H1 (cell line): ENCODE measurements at regions not wholly inside any gene's neighbourhood (a gene's known extent, or its start where the extent isn't known, plus 50 kb on each side); places are given as distances from the start of the nearest gene placed in this dataset.

Experiments used
- CTCF ChIA-PET: fragments of 300-600 bp; sonication (Branson Sonifier 250); formaldehyde crosslinking; loops from one replicate; lab custom pipeline; 2021; ENCODE audit not compliant: partially characterized antibody; lab: Charles Lee
- POLR2A ChIA-PET: fragments of 300-600 bp; sonication (Branson Sonifier 250); formaldehyde crosslinking; loops from one replicate; lab custom pipeline; 2021; ENCODE audit warnings: inconsistent platforms; ENCODE audit not compliant: partially characterized antibody; lab: Charles Lee
- DNase-seq, 2 experiments: peaks; one replicate each; pipeline versions ENCODE4 v3.0.0 to v3.0.0-alpha.2; 2010 to 2022; ENCODE audit warnings: low spot score in 2 of 2, low read depth in 1 of 2, mixed read lengths in 1 of 2
- FAIRE-seq: peaks from 2 replicates; lab custom pipeline; 2011; peaks lifted over from hg19 to GRCh38; lab: Jason Lieb, UNC
- H2AFZ ChIP-seq: 2 replicates; pipeline ENCODE4 v1.8.1; 2012; ENCODE audit warnings: low read length, inconsistent platforms
- H2AK5ac ChIP-seq: 2 replicates; pipeline ENCODE4 v1.6.1; 2013; ENCODE audit warnings: low read depth, low read length
- H2BK120ac ChIP-seq: replicated peaks from 2 replicates; pipeline ENCODE3; 2013; ENCODE audit warnings: low read depth, low read length, inconsistent platforms
- H2BK12ac ChIP-seq: 2 replicates; pipeline ENCODE4 v1.6.1; 2013; ENCODE audit warnings: low read depth, low read length
- H2BK15ac ChIP-seq: 2 replicates; pipeline ENCODE4 v1.6.1; 2013; ENCODE audit warnings: low read length
- H2BK20ac ChIP-seq: 2 replicates; pipeline ENCODE4 v1.6.1; 2013; ENCODE audit warnings: low read length
- H2BK5ac ChIP-seq: 2 replicates; pipeline ENCODE4 v1.6.1; 2013; ENCODE audit warnings: low read depth, low read length
- H3K14ac ChIP-seq: 2 replicates; pipeline ENCODE4 v1.6.1; 2013; ENCODE audit warnings: inconsistent platforms; ENCODE audit not compliant: insufficient read length
- H3K18ac ChIP-seq: 2 replicates; pipeline ENCODE4 v1.6.1; 2013; ENCODE audit warnings: low read length; ENCODE audit errors: extremely low read depth
- H3K23ac ChIP-seq: 2 replicates; pipeline ENCODE4 v1.6.1; 2013; ENCODE audit warnings: inconsistent platforms; ENCODE audit not compliant: insufficient read length
- H3K23me2 ChIP-seq: 2 replicates; pipeline ENCODE4 v1.6.1; 2013; ENCODE audit warnings: low read depth, low read length
- H3K27ac ChIP-seq: 2 replicates; pipeline ENCODE4 v1.6.1; 2011; ENCODE audit warnings: low read depth, low read length, inconsistent platforms
- H3K27me3 ChIP-seq, 4 experiments: replicated peaks in 1 of 4; 1 replicate in 1 of 4; 2 replicates in 3 of 4; pipeline versions ENCODE4 v1.6.1 to v1.8.1; 2011 to 2013; ENCODE audit warnings: low read length in 3 of 4, mild to moderate bottlenecking in 3 of 4, inconsistent platforms in 2 of 4, mixed read lengths in 2 of 4, moderate library complexity in 1 of 4; ENCODE audit not compliant: control insufficient read depth in 3 of 4, insufficient read depth in 3 of 4; ENCODE audit errors: extremely low read depth in 1 of 4
- H3K36me3 ChIP-seq, 4 experiments: 2 replicates each; pipeline versions ENCODE4 v1.6.1 to v1.8.1; 2011 to 2013; ENCODE audit warnings: mild to moderate bottlenecking in 4 of 4, low read length in 3 of 4, moderate library complexity in 2 of 4, control low read depth in 1 of 4, inconsistent platforms in 1 of 4; ENCODE audit not compliant: insufficient read depth in 4 of 4, control insufficient read depth in 2 of 4
- H3K4ac ChIP-seq: replicated peaks from 2 replicates; pipeline ENCODE3; 2013; ENCODE audit warnings: low read length, low read depth, mixed read lengths, inconsistent platforms; ENCODE audit not compliant: insufficient read length
- H3K4me1 ChIP-seq, 4 experiments: replicated peaks in 1 of 4; 1 replicate in 1 of 4; 2 replicates in 3 of 4; pipeline versions ENCODE4 v1.6.1 to v1.8.1; 2011 to 2013; ENCODE audit warnings: low read length in 3 of 4, inconsistent platforms in 2 of 4, mixed read lengths in 1 of 4; ENCODE audit not compliant: insufficient read depth in 4 of 4, control insufficient read depth in 3 of 4
- H3K4me2 ChIP-seq, 2 experiments: 2 replicates each; pipeline versions ENCODE4 v1.6.1 to v1.8.1; 2011 to 2013; ENCODE audit warnings: low read depth in 2 of 2, low read length in 2 of 2, control low read depth in 1 of 2, inconsistent platforms in 1 of 2, mild to moderate bottlenecking in 1 of 2; ENCODE audit not compliant: insufficient read depth in 1 of 2
- H3K4me3 ChIP-seq, 4 experiments: fragments of 200-600, 300-600 bp in 1 of 4; sonication (generic), shearing (Covaris generic), sonication (Bioruptor Twin) in 1 of 4; 2 replicates each; pipeline versions ENCODE4 v1.5.1 to v1.8.1; 2011 to 2016; ENCODE audit warnings: low read length in 4 of 4, low read depth in 3 of 4, control low read depth in 2 of 4, inconsistent platforms in 2 of 4, mild to moderate bottlenecking in 2 of 4, mixed read lengths in 1 of 4, moderate library complexity in 1 of 4; ENCODE audit not compliant: insufficient read depth in 2 of 4; ENCODE audit errors: extremely low read depth in 1 of 4
- H3K56ac ChIP-seq: replicated peaks from 2 replicates; pipeline ENCODE3; 2013; ENCODE audit warnings: low read depth, mild to moderate bottlenecking, mixed read lengths, low read length, inconsistent platforms; ENCODE audit not compliant: insufficient read length
- H3K79me1 ChIP-seq: 2 replicates; pipeline ENCODE4 v1.6.1; 2013; ENCODE audit warnings: low read depth, low read length, control low read depth
- H3K79me2 ChIP-seq, 2 experiments: 2 replicates each; pipeline versions ENCODE4 v1.6.1 to v1.8.1; 2012 to 2013; ENCODE audit warnings: low read length in 2 of 2, mild to moderate bottlenecking in 2 of 2, inconsistent platforms in 1 of 2; ENCODE audit not compliant: insufficient read depth in 2 of 2, control insufficient read depth in 1 of 2
- H3K9ac ChIP-seq, 4 experiments: replicated peaks in 1 of 4; 1 replicate in 1 of 4; 2 replicates in 3 of 4; pipeline versions ENCODE4 v1.6.1 to v1.8.1; 2011 to 2013; ENCODE audit warnings: low read depth in 3 of 4, low read length in 3 of 4, control low read depth in 2 of 4, mild to moderate bottlenecking in 2 of 4, moderate library complexity in 2 of 4, inconsistent platforms in 1 of 4; ENCODE audit errors: extremely low read depth in 1 of 4
- H3K9me3 ChIP-seq, 2 experiments: 2 replicates each; pipeline versions ENCODE4 v1.6.1 to v1.8.1; 2012 to 2013; ENCODE audit warnings: mild to moderate bottlenecking in 2 of 2, moderate library complexity in 2 of 2, control low read depth in 1 of 2, inconsistent platforms in 1 of 2, low read depth in 1 of 2, low read length in 1 of 2, mixed read lengths in 1 of 2; ENCODE audit not compliant: insufficient read depth in 2 of 2
- H4K20me1 ChIP-seq, 2 experiments: replicated peaks in 1 of 2; 2 replicates each; pipeline versions ENCODE3 to v1.8.1; 2011 to 2013; ENCODE audit warnings: inconsistent platforms in 2 of 2, low read length in 2 of 2, mild to moderate bottlenecking in 1 of 2; ENCODE audit not compliant: insufficient read depth in 2 of 2, control insufficient read depth in 1 of 2
- H4K5ac ChIP-seq: 2 replicates; pipeline ENCODE4 v1.6.1; 2013; ENCODE audit warnings: low read length, low read depth, mixed read lengths, inconsistent platforms; ENCODE audit not compliant: insufficient read length
- H4K8ac ChIP-seq: 2 replicates; pipeline ENCODE4 v1.8.0; 2013; ENCODE audit warnings: mild to moderate bottlenecking, moderate library complexity, low read length, inconsistent platforms; ENCODE audit not compliant: insufficient read depth; ENCODE audit errors: extremely low read depth
- H4K91ac ChIP-seq: replicated peaks from 2 replicates; pipeline ENCODE3; 2013; ENCODE audit warnings: low read length, mixed read lengths, inconsistent platforms; ENCODE audit not compliant: insufficient read length
- ASH2L ChIP-seq: fragments of 200-600, 300-600 bp; sonication (generic); IDR thresholded peaks from one replicate; pipeline ENCODE4 v1.7.1; 2017; ENCODE audit warnings: low read length
- CBX8 ChIP-seq: fragments of 300-800, 300-1000 bp; sonication (generic); IDR thresholded peaks from 2 replicates; pipeline ENCODE4 v1.7.1; 2016; ENCODE audit warnings: low read depth, low read length, borderline replicate concordance
- E2F6 ChIP-seq: IDR thresholded peaks from 2 replicates; pipeline ENCODE4 v1.6.1; 2012; ENCODE audit warnings: inconsistent platforms
- GTF2F1 ChIP-seq: IDR thresholded peaks from 2 replicates; pipeline ENCODE4 v1.6.1; 2012; ENCODE audit warnings: low read depth, low read length, improper control_type of control experiment, borderline replicate concordance
- HDAC2 ChIP-seq, 2 experiments: fragments of 300-600 bp in 1 of 2; sonication (generic) in 1 of 2; IDR thresholded peaks; 2 replicates each; pipeline ENCODE4 v1.6.1; 2011 to 2012; ENCODE audit warnings: low read depth in 2 of 2, low read length in 2 of 2, mild to moderate bottlenecking in 2 of 2, moderate library complexity in 2 of 2, borderline replicate concordance in 1 of 2, inconsistent platforms in 1 of 2
- JUN ChIP-seq: IDR thresholded peaks from 2 replicates; pipeline ENCODE4 v1.6.1; 2011; ENCODE audit warnings: low read depth, mild to moderate bottlenecking, improper control_type of control experiment, low read length
- SIRT6 ChIP-seq: IDR thresholded peaks from one replicate; pipeline ENCODE4 v1.7.1; 2012; ENCODE audit warnings: low read length, inconsistent platforms
- SP1 ChIP-seq: IDR thresholded peaks from 2 replicates; pipeline ENCODE4 v1.6.1; 2011; ENCODE audit warnings: low read depth, low read length
- TBP ChIP-seq: IDR thresholded peaks from 2 replicates; pipeline ENCODE4 v1.6.1; 2011; ENCODE audit warnings: low read depth, low read length, improper control_type of control experiment
- ZNF274 ChIP-seq: IDR thresholded peaks from 2 replicates; pipeline ENCODE4 v1.7.0; 2012; ENCODE audit warnings: low read length, borderline replicate concordance; ENCODE audit errors: extremely low read depth
- WGBS, 2 experiments: shearing (Covaris generic) in 1 of 2; methylation state at CpG; one replicate each; pipeline versions ENCODE4 v1.1.6 to v1.1.7; 2013 to 2015; ENCODE audit warnings: low lambda C conversion rate in 2 of 2, mixed read lengths in 2 of 2, inconsistent platforms in 1 of 2, low coverage in 1 of 2, missing lambda C conversion rate in 1 of 2; ENCODE audit not compliant: insufficient replicate concordance in 2 of 2, insufficient coverage in 1 of 2, insufficient read length in 1 of 2; ENCODE audit errors: extremely low coverage in 1 of 2, missing lambda C conversion rate in 1 of 2; 5-methylcytosine and 5-hydroxymethylcytosine counted together
- TF ChIP-seq, protein P1 (sequence below), 3 experiments: IDR thresholded peaks; 1 replicate in 2 of 3; 2 replicates in 1 of 3; pipeline versions ENCODE4 v1.5.1 to v1.6.1; 2011; ENCODE audit warnings: low read length in 3 of 3, mild to moderate bottlenecking in 3 of 3, inconsistent platforms in 2 of 3, low read depth in 1 of 3, moderate library complexity in 1 of 3; ENCODE audit not compliant: insufficient read depth in 1 of 3; ENCODE audit errors: control extremely low read depth in 1 of 3

DNA sequence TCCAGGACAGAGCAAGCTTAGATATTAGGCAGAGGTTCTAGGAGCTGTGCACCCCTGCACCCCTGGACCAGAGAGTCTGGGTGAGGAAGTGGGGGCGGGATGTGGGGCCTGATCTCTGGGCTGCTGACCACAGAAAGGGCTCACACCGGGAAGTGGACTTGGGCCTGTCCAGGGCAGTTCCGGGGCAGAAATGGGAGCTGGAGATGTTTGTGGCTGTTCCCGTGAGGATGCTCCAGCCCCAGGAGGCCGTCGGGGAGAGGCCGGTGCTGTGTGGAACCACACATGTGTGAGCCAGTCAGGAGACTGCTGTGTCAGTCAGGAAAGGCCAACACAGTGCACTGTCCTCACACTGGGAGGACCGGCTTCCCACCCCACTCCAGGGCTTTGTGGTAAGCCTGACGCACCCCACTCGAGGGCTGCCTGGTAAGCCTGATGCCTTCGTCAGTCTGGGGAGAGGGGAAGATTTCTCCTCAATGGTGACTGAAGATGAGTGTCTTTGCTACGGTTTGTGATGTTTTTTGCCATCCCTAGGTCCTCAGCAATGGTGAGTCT, 741.0 kb downstream of the BRD1 start:
- no peak overlapping the region for H2BK20ac ChIP-seq
- H3K79me1 ChIP-seq = no peaks in the 10 kb centered on the region
- H3K4me2 ChIP-seq = no peak overlapping the region
- no peak for FAIRE-seq
- H3K4me3 ChIP-seq = no peak overlapping the region
- no peak overlapping the region for H2BK5ac ChIP-seq
- no peak overlapping the region for H3K14ac ChIP-seq
- no peaks in the 10 kb centered on the region for H3K79me2 ChIP-seq
- H2BK120ac ChIP-seq = no peak overlapping the region
- H3K18ac ChIP-seq = peak overlapping the region; percentile 60; the same call in 1 of the 2 replicates
- peaks cover 0 to 2% of the 10 kb centered on the region in 2 experiments for H4K20me1 ChIP-seq
- no peaks in the 10 kb centered on the region for H3K27me3 ChIP-seq
- no peaks in the 10 kb centered on the region; a peak in 1 of 7 replicates for H3K4me1 ChIP-seq
- H4K91ac ChIP-seq = peak overlapping the region; percentile 65
- no peak overlapping the region for H3K23ac ChIP-seq
- H2AK5ac ChIP-seq = no peak overlapping the region
- H3K36me3 ChIP-seq = no peaks in the 10 kb centered on the region
- H3K9ac ChIP-seq = no peak overlapping the region
- 0 out of 2 replicates have a peak overlapping the region, but pooled peaks have one; percentile 25 for H2BK15ac ChIP-seq
- no peak for DNase-seq
- H2BK12ac ChIP-seq = peak overlapping the region; percentile 39; the same call in 1 of the 2 replicates
- H3K4ac ChIP-seq = no peak overlapping the region
- H4K5ac ChIP-seq = no peak overlapping the region
- WGBS, 2 experiments = 87% methylated on average over 12 of the region's 12 CpGs; no CpG with 5 or more reads in 1 of the 2 experiments
- H3K9me3 ChIP-seq = no peaks in the 10 kb centered on the region
- POLR2A ChIA-PET = no interaction called here
- no peak overlapping the region for H2AFZ ChIP-seq
- H4K8ac ChIP-seq = no peak overlapping the region
- no peak overlapping the region for H3K27ac ChIP-seq
- H3K56ac ChIP-seq = no peak overlapping the region
- H3K23me2 ChIP-seq = peaks cover 2% of the 10 kb centered on the region; the same call in 1 of the 2 replicates
- CTCF ChIA-PET = interaction anchor here (1.1 kb wide), 1 partner anchor 218 kb away, joined by 4 read pairs; no protein-coding TSS in a partner anchor
- TF ChIP-seq SIRT6 (no peak), HDAC2 (IDR thresholded peaks at IDR 0.05; ENCODE audit: borderline replicate concordance in 1 of 2, low read depth in 2 of 2, low read length in 2 of 2) (no peak), GTF2F1 (no peak), CBX8 (no peak), SP1 (no peak), ZNF274 (no peak), JUN (no peak), ASH2L (no peak), E2F6 (no peak), TBP (no peak)
- TF ChIP-seq, protein P1, sequence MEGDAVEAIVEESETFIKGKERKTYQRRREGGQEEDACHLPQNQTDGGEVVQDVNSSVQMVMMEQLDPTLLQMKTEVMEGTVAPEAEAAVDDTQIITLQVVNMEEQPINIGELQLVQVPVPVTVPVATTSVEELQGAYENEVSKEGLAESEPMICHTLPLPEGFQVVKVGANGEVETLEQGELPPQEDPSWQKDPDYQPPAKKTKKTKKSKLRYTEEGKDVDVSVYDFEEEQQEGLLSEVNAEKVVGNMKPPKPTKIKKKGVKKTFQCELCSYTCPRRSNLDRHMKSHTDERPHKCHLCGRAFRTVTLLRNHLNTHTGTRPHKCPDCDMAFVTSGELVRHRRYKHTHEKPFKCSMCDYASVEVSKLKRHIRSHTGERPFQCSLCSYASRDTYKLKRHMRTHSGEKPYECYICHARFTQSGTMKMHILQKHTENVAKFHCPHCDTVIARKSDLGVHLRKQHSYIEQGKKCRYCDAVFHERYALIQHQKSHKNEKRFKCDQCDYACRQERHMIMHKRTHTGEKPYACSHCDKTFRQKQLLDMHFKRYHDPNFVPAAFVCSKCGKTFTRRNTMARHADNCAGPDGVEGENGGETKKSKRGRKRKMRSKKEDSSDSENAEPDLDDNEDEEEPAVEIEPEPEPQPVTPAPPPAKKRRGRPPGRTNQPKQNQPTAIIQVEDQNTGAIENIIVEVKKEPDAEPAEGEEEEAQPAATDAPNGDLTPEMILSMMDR (IDR thresholded peaks at IDR 0.05; ENCODE audit: control extremely low read depth in 1 of 3, insufficient read depth in 1 of 3, low read depth in 1 of 3, low read length in 3 of 3) = no peak
